WTC11 (cell line): ENCODE measurements at regions not wholly inside any gene's neighbourhood (a gene's known extent, or its start where the extent isn't known, plus 50 kb on each side); places are given as distances from the start of the nearest gene placed in this dataset.

Experiments
- ATAC-seq: fragments of 200-7000 bp; cut with Tn5 transposase; 2 replicates; pipeline ENCODE4 v1.10.0; 2021; ENCODE audit warnings: mild to moderate bottlenecking, moderate library complexity
- CTCF ChIA-PET: fragments of 300-600 bp; sonication (Branson Sonifier 250); formaldehyde crosslinking; loops from one replicate; lab custom pipeline; 2021; ENCODE audit warnings: antibody characterized with exemption; lab: Charles Lee
- POLR2A ChIA-PET: fragments of 350-600 bp; sonication (Branson Sonifier 250); formaldehyde crosslinking; loops from one replicate; lab custom pipeline; 2021; ENCODE audit warnings: antibody characterized with exemption; lab: Charles Lee
- DNase-seq: peaks from one replicate; pipeline ENCODE4 v3.0.0; 2021; ENCODE audit warnings: low spot score
- H3K27ac Mint-ChIP-seq: 2 replicates; pipeline ENCODE4 v1.8.0; 2021; ENCODE audit warnings: mixed read lengths
- H3K27me3 Mint-ChIP-seq: 2 replicates; pipeline ENCODE4 v1.8.0; 2021; ENCODE audit warnings: low read depth, mild to moderate bottlenecking, moderate library complexity, mixed read lengths
- H3K36me3 Mint-ChIP-seq: 2 replicates; pipeline ENCODE4 v1.8.0; 2021; ENCODE audit warnings: mixed read lengths
- H3K4me1 Mint-ChIP-seq: 2 replicates; pipeline ENCODE4 v1.8.0; 2022; ENCODE audit warnings: mixed read lengths
- H3K4me3 Mint-ChIP-seq: 2 replicates; pipeline ENCODE4 v1.8.0; 2021; ENCODE audit warnings: mild to moderate bottlenecking, moderate library complexity, mixed read lengths
- H3K9me3 Mint-ChIP-seq: 2 replicates; pipeline ENCODE4 v1.8.0; 2021; ENCODE audit warnings: mixed read lengths
- ATF6 ChIP-seq: sonication (generic); formaldehyde crosslinking; IDR thresholded peaks from 2 replicates; pipeline ENCODE4 v1.8.1; 2023; ENCODE audit warnings: mild to moderate bottlenecking, missing genetic modification reagents
- CBFB ChIP-seq: sonication (generic); formaldehyde crosslinking; IDR thresholded peaks from 2 replicates; pipeline ENCODE4 v1.8.1; 2022; ENCODE audit warnings: mild to moderate bottlenecking, low read depth, missing genetic modification reagents
- E2F5 ChIP-seq: sonication (generic); formaldehyde crosslinking; IDR thresholded peaks from 2 replicates; pipeline ENCODE4 v1.8.1; 2022; ENCODE audit warnings: mild to moderate bottlenecking, moderate library complexity, missing genetic modification reagents
- ERG ChIP-seq: fragments of 250-450 bp; sonication (Bioruptor Pico); IDR thresholded peaks from 2 replicates; pipeline ENCODE4 v1.8.0; 2021; ENCODE audit warnings: mild to moderate bottlenecking
- FOXP1 ChIP-seq: sonication (generic); formaldehyde crosslinking; IDR thresholded peaks from 2 replicates; pipeline ENCODE4 v1.8.0; 2022; ENCODE audit warnings: missing genetic modification reagents, mild to moderate bottlenecking, moderate library complexity, borderline replicate concordance
- FOXP4 ChIP-seq: sonication (generic); formaldehyde crosslinking; IDR thresholded peaks from 2 replicates; pipeline ENCODE4 v1.8.0; 2022; ENCODE audit warnings: mild to moderate bottlenecking, missing genetic modification reagents
- IRF2 ChIP-seq: sonication (generic); formaldehyde crosslinking; IDR thresholded peaks from 2 replicates; pipeline ENCODE4 v1.8.0; 2022; ENCODE audit warnings: low read depth, missing genetic modification reagents, borderline replicate concordance
- JUN ChIP-seq: sonication (generic); formaldehyde crosslinking; IDR thresholded peaks from 2 replicates; pipeline ENCODE4 v1.8.0; 2023; ENCODE audit warnings: mild to moderate bottlenecking, missing genetic modification reagents
- MXD4 ChIP-seq: fragments of 250-450 bp; sonication (Bioruptor Pico); IDR thresholded peaks from 2 replicates; pipeline ENCODE4 v1.8.0; 2021; ENCODE audit warnings: mild to moderate bottlenecking, moderate library complexity, borderline replicate concordance
- NFATC4 ChIP-seq: fragments of 250-450 bp; sonication (Bioruptor Pico); IDR thresholded peaks from 2 replicates; pipeline ENCODE4 v1.9.0; 2021; ENCODE audit warnings: mild to moderate bottlenecking
- NR3C1 ChIP-seq: sonication (generic); formaldehyde crosslinking; conservative IDR thresholded peaks from 2 replicates; pipeline ENCODE4 v1.8.1; 2023; ENCODE audit warnings: low read depth, mild to moderate bottlenecking, missing genetic modification reagents
- TCF7 ChIP-seq: sonication (generic); formaldehyde crosslinking; IDR thresholded peaks from 2 replicates; pipeline ENCODE4 v1.8.0; 2022; ENCODE audit warnings: mild to moderate bottlenecking, low read depth, missing genetic modification reagents, moderate library complexity
- ZNF138 ChIP-seq: sonication (generic); formaldehyde crosslinking; conservative IDR thresholded peaks from 2 replicates; pipeline ENCODE4 v1.8.1; 2022; ENCODE audit warnings: mild to moderate bottlenecking, moderate library complexity, missing genetic modification reagents
- ZNF532 ChIP-seq: fragments of 250-450 bp; sonication (Bioruptor Pico); IDR thresholded peaks from 2 replicates; pipeline ENCODE4 v1.9.0; 2021; ENCODE audit warnings: mild to moderate bottlenecking, borderline replicate concordance

- DNase-seq (no peak), ATAC-seq (no peak)
- TF ChIP-seq IRF2 (no peak), FOXP1 (CRISPR knock-in tag) (no peak), NR3C1 (no peak), TCF7 (no peak), E2F5 (CRISPR knock-in tag) (no peak), JUN (CRISPR knock-in tag) (no peak)
- no peak overlapping the region for H3K4me3 Mint-ChIP-seq
- no peaks in the 10 kb centered on the region for H3K9me3 Mint-ChIP-seq
- H3K27ac Mint-ChIP-seq: no peak overlapping the region
- no peaks in the 10 kb centered on the region for H3K36me3 Mint-ChIP-seq
- CTCF ChIA-PET: no interaction called here
- POLR2A ChIA-PET: no interaction called here
- peaks cover 11% of the 10 kb centered on the region for H3K4me1 Mint-ChIP-seq
- peaks cover 32% of the 10 kb centered on the region for H3K27me3 Mint-ChIP-seq
Measured at GRCh38 chrX:936979-937769, 275.3 kb downstream of the CRLF2 start.

- no peak for ATAC-seq
- CTCF ChIA-PET: no interaction called here
- no peak overlapping the region for H3K4me3 Mint-ChIP-seq
- no peaks in the 10 kb centered on the region for H3K36me3 Mint-ChIP-seq
- POLR2A ChIA-PET: no interaction called here
- no peak overlapping the region for H3K27ac Mint-ChIP-seq
- H3K4me1 Mint-ChIP-seq: no peaks in the 10 kb centered on the region
- peaks cover 3% of the 10 kb centered on the region; the same call in 1 of the 2 replicates for H3K27me3 Mint-ChIP-seq
- H3K9me3 Mint-ChIP-seq: peaks cover 4% of the 10 kb centered on the region; the same call in 1 of the 2 replicates
- TF ChIP-seq FOXP4 (no peak), IRF2 (no peak), ZNF138 (no peak), MXD4 (CRISPR knock-in tag) (no peak), ZNF532 (CRISPR knock-in tag) (no peak), ERG (CRISPR knock-in tag) (no peak), CBFB (CRISPR knock-in tag) (no peak)
- no peak for DNase-seq
Measured at GRCh38 chrX:933611-934010, 278.8 kb downstream of the CRLF2 start.

DNA sequence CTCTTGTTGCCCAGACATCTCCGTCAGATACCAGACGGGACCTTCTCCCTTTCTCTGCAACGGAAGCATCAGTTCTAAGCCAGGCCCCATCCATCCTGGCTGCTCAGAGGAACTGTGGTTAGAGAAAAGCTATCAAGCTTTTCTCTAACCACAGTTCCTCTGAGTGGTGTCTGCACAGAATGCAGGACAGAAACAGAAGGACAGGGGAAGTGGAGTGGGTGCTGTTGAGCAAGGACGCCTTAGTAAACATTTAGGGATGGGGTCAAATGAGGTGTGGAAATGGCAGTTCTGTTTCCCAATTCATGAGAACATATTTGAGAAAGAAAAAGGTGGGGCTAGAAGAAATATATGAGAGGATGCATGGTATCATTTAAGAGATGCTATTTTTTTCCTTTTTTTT, 283.8 kb downstream of the CRLF2 start:
- CTCF ChIA-PET: no interaction called here
- POLR2A ChIA-PET: no interaction called here
- no peak for ATAC-seq
- no peaks in the 10 kb centered on the region for H3K4me1 Mint-ChIP-seq
- H3K27me3 Mint-ChIP-seq: no peaks in the 10 kb centered on the region
- peaks cover 4% of the 10 kb centered on the region; the same call in 1 of the 2 replicates for H3K9me3 Mint-ChIP-seq
- DNase-seq: no peak
- H3K4me3 Mint-ChIP-seq: no peak overlapping the region
- no peaks in the 10 kb centered on the region for H3K36me3 Mint-ChIP-seq
- H3K27ac Mint-ChIP-seq: no peak overlapping the region
- TF ChIP-seq NFATC4: no peak
- no peak for TF ChIP-seq ATF6
- TF ChIP-seq, all 79 proteins: peak for 0
